Ammon's horn (tissue), 1 donor: ENCODE measurements at regions not wholly inside any gene's neighbourhood (a gene's known extent, or its start where the extent isn't known, plus 50 kb on each side); places are given as distances from the start of the nearest gene placed in this dataset.
A peak's percentile ranks its signal among the peaks of the same experiment; 100 is the strongest.

Experiments used
- DNase-seq: peaks from one replicate; pipeline ENCODE4 v3.0.0-alpha.2; 2016; ENCODE audit warnings: low spot score

GRCh38 chr5:124839371-124839998 lies 93.0 kb upstream of the ZNF608 start:
- peak; percentile 30 for DNase-seq

DNA sequence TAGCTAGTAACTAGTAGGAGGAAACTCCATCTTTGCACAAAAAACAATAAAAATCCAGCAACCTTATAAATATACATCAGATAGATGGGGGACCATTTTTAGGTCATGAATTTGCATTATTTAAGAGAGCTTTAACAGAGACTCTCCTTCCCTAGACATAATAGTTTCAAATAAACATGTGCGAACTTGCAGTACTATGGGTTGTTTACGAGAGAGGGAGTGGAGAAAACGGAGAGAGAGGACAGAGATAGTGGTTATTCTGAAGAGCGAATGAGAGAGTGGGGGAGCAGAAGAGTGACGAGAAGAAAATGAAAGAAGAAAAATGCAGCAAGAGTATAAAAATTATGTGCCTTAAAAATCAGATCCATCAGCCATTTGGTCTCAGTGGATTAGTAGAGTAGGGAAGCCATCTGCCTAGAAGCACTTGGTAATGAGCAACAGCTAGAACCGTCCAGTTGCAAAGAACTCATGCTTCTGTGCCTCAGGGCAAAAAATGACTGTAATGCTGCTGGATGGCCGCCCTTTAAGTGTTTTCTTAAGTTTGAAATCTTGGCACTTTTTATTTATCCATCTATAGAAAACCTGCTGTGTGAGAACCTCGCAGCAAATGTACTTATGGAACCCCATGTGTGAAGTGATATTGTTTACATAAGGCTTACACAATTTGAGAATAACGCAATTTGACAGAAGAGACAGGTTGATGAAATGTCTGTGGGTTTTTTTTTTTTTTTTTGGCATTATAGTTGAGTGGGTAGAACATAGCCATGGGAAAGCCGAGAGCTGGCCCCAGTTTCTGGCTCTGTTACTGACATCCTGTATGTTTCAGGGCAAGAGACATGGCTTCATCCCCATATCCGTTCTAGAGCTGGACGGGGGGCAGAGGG lies 95.6 kb upstream of the ZNF608 start:
- no peak for DNase-seq

GRCh38 chr5:124842725-124843595 lies 96.5 kb upstream of the ZNF608 start:
- no peak for DNase-seq

DNA sequence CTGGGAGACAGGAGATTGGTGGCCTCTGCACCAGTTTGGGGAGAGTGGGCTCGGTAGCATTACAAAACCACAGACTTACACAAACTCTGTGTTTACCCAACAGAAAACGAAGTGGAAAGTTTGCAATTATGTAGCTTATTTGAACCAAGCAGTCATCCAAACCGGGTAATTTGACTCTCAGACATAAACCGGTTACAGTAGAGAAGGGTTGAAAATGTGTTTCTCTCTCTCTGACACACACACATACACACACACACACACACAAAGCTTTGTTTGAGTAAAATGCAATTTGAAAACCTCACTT lies 97.1 kb upstream of the ZNF608 start:
- DNase-seq = no peak

- DNase-seq = no peak
Observed at GRCh38 chr5:124844371-124844920, 98.0 kb upstream of the ZNF608 start.

DNA sequence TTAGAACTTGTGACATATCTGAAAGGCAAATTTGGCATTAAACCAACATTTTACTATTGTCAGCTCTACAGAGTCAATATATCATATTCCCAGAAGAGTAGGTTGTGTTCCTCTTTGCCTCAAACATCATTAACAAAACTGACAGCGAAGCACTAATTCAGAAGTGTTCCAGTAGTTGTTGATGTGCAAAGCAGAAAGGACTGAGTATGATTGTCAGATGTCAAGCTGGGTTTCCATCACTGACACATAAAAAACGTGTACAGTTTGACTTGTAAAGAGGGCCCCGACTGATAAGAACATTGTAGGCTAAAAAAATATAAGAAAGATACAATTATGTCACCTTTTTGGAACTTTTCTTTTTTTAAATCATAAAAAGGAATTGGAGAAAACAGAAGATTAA lies 101.5 kb upstream of the ZNF608 start:
- DNase-seq = no peak

DNA sequence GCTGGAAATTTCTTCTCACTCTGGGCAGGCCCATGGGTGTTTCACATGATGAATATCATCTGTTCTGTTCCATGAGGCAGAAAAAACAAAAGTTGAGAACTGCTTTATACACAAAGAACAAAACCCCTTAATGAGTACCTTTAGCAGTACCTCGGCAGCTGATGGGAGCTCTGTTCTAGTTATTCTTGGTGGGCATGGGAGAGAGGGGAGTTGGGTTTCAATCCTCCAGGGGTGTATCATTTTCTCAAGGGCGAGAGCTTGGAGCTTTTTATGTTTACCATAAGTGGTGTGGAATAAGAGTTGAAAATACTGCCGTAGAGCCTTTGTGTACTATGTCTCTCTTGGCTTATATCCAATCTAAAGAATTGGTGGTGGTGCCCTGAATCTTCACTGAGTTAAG lies 103.3 kb upstream of the ZNF608 start:
- no peak for DNase-seq

GRCh38 chr5:124856726-124857125 lies 110.3 kb upstream of the ZNF608 start:
- no peak for DNase-seq

- no peak for DNase-seq
Observed at GRCh38 chr5:124858612-124859011, 112.2 kb upstream of the ZNF608 start.

GRCh38 chr5:124859027-124859426 lies 112.6 kb upstream of the ZNF608 start:
- peak; percentile 51 for DNase-seq

DNA sequence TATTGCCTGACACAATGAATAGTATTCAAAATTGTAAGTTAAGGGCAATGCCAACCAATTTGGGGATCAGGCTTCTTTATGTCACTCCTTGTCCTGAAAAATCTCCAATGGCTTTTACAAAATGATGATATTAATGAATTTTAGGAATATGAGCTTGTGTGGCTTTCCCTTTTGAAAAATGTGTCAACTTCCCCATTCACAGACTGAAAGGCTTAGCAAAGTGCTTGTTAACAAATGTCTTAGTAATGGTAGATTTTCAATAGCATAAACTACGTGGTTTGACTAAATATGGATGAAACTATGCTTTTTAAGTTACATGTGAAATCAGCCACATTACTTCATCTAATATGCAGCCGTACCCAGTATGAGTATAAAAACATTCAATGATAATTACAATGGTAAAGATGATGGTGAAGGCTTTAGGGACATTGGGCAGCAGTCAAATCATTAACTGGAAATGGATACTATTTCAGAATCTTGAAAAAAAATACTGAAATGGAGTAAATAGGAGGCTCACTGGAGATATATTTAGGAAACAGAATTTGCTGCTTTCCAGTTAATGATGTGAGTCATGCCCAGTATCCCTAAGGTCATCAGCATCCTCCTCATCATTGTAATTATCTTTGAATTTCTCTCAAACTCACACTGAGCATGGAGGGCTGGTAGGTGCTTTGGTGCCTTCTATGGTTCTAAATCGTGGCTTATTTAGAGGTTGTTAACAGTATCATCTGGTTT lies 113.3 kb upstream of the ZNF608 start:
- no peak for DNase-seq

DNA sequence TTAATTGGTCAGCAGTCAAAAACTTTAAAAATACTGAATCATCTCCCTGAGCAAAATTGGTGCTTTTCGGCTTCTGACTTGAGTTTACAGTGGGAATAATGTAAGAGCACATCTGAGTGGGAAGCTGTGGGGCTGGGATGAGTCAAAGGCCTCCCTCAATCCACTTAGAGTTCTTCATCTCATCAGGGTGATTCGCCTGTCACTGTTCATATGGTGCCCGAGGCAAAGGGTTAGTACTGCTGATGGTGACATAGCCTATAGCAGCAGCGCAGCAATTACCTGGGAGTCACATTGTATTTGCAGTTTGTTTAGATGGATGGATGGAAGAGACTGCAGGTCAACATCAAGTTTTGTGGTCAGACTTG lies 113.8 kb upstream of the ZNF608 start:
- no peak for DNase-seq

DNA sequence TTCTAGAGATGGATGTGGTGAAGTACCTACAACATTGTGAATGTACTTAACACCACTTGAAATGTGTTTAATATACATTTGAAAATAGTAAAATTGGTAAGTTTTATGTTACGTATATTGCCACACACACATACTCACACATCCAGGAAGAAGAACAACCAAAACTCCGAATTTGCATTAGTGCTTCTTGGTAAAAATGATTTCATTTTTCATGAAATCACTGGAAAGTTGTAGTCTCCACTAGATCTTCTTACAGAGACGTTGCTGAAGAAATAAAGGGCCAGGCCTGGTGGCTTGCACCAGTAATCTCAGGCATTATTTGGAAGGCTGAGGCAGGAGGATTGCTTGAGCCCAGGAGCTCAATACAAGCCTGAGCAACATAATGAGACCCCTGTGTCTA lies 118.6 kb upstream of the ZNF608 start:
- no peak for DNase-seq

DNA sequence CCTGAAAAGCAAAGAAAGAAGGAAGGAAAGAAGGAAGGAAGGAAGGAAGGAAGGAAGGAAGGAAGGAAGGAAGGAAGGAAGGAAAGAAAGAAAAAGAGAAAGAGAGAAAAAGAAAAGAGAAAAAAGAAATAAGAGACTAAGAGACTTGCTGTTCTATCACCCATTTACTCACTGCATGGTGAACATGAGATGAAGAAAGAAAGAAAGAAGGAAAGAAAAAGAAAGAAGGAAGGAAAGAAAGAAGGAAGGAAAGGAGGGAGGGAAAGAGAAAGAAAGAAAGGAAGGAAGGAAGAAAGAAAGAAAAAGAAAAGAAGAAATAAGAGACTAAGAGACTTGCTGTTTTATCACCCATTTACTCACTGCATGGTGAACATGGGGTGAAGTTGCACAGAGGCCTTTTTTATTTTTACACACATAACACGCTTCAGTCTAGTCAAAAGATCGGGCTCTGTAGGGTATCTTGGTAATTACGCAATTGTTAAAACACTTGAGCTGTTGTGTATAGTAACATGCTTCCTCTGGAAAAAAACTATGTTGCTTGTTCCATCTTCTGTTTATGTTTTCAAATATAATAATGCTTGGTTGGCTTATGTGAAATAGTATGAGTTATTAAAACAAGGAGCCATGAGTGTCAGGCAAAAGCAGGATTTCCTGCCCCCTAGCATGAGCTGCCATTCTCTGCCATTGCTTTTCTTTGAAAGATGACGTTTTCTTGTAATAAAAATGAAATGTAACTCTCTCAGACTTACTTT lies 119.3 kb upstream of the ZNF608 start:
- DNase-seq = no peak

DNA sequence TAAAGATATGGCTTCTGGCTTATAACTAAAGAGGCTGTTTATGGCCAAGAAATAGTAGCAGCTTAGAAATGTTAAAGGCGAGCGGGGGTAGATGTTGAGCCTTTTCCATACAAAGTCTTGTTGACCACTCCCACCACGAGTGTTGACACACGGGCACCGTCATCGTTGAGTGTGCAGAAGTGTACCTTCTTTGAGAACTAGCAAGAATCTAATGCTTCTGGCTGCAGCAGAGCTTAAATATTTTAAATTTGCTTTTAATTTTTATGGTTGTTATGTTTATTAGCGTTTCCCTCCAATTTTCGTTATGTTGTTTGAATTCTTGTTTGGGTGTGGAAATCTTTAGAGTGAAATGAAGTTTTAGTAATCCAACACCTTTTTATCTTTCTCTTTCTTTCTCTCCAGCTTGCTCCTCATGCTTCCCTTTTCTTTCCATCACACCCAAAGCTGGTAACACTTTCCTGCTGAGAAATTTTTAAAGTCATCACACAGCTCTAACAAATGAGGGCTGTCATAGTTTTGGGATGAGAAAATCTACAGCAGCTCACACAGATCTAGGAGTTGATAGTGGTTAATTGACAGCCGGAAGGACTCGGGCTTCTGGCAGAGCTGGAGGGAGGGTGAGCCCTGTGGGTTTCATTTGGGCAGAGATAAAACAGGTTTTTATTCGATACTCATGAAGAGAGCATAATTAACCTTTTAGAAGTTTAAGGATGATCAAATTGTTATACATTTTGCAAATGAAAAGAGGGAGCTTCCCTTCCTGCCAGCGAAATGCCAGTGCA lies 120.1 kb upstream of the ZNF608 start:
- no peak for DNase-seq

DNA sequence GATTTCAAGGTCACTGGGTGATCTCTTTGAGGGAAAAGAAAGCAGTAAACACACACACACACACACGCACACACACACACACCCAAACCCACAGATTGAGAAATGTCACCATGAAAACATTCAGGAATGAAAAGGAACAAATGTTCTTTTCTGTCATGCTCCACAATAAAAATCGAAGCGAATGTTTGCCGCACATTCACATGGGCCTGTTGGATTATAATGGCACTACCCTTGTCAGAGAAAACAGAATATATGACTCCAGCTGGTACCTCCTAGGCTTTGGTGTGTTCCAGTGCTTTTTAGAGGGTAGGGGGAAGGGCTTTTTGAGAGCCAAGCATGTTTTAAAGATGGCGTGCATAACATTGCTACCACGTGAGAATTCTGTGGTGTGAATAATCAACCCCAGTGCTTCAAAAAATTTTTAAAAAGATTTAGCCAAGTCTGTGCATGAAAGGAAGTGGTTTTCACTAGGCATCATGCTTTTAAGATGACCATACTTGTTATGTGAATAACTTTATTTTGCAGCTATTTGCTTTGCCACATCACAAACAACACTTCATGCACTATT lies 120.8 kb upstream of the ZNF608 start:
- DNase-seq = no peak

DNA sequence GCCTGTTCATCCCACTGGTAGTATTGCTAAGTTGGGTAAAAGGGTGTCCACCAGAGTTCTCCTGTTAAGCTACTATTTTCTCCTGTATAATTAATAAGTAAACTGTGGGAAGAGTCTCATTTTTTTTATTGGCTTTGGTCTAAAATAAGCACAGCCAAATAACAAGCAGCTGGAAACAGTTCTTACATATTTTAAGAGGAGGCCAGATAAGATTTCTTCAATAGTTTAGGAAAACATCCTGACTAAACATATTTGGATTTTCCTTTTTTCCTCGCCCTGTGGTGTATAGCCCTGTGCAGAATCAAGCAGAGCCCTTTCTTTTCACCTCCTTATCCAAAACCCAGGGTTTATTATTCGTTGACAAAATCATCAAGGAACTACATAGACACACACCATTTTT lies 122.2 kb upstream of the ZNF608 start:
- no peak for DNase-seq

- no peak for DNase-seq
Observed at GRCh38 chr5:124869426-124870033, 123.1 kb upstream of the ZNF608 start.

- DNase-seq = no peak
Observed at GRCh38 chr5:124870070-124870469, 123.6 kb upstream of the ZNF608 start.

DNA sequence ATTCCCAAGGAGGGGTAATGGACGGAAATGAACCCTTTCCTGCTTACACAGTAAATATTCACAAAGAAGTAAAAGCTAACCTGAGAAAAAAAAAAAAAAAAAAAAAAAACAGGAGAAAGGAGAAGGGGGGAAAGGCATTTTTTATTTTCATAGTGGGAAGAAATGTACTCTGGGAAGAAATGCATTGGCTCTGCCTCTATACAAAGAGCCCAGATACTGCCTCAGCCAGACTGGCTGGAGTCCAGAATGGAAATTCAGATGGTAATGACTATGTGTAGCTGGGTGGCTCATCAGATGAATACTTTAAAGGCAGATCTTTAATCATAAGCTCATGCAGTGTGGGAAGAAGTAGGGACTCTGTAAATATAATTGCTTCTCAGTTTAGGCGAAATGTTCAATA lies 124.9 kb upstream of the ZNF608 start:
- DNase-seq = peak; percentile 59
